Immature natural killer cell (primary cell): ENCODE measurements at regions not wholly inside any gene's neighbourhood (a gene's known extent, or its start where the extent isn't known, plus 50 kb on each side); places are given as distances from the start of the nearest gene placed in this dataset.
"Not testable (repeated sequence)": the region's sequence is repeated elsewhere in the genome, so short reads cannot be mapped to it uniquely, and the experiment has no call there.

Experiments used
- DNase-seq, 3 donors: peaks; one replicate each; pipeline ENCODE4 v3.0.0; 2022; ENCODE audit warnings: mixed read lengths in 1 of 3
- H3K27ac Mint-ChIP-seq, 6 donors: one replicate each; pipeline ENCODE4 v1.8.0; 2020; ENCODE audit warnings: mixed read lengths in 6 of 6, mild to moderate bottlenecking in 5 of 6, inconsistent platforms in 4 of 6, moderate library complexity in 3 of 6
- H3K27me3 Mint-ChIP-seq, 3 donors: one replicate each; pipeline ENCODE4 v1.8.0; 2020 to 2021; ENCODE audit warnings: low read depth in 3 of 3, mild to moderate bottlenecking in 3 of 3, mixed read lengths in 3 of 3, moderate library complexity in 3 of 3, inconsistent platforms in 1 of 3
- H3K36me3 Mint-ChIP-seq, 3 donors: one replicate each; pipeline ENCODE4 v1.8.0; 2020; ENCODE audit warnings: mixed read lengths in 3 of 3, inconsistent platforms in 2 of 3, mild to moderate bottlenecking in 2 of 3
- H3K4me1 Mint-ChIP-seq, 2 donors: one replicate each; pipeline ENCODE4 v1.8.0; 2020; ENCODE audit warnings: inconsistent platforms in 2 of 2, mild to moderate bottlenecking in 2 of 2, mixed read lengths in 2 of 2, moderate library complexity in 1 of 2
- H3K4me3 Mint-ChIP-seq, 5 donors: one replicate each; pipeline ENCODE4 v1.8.0; 2020; ENCODE audit warnings: mild to moderate bottlenecking in 5 of 5, mixed read lengths in 5 of 5, inconsistent platforms in 3 of 5, moderate library complexity in 3 of 5
- H3K9me3 Mint-ChIP-seq, 6 donors: one replicate each; pipeline ENCODE4 v1.8.0; 2020; ENCODE audit warnings: mild to moderate bottlenecking in 6 of 6, mixed read lengths in 6 of 6, inconsistent platforms in 4 of 6, moderate library complexity in 3 of 6

- Mint-ChIP-seq H3K4me1 (no peaks in the 10 kb centered on the region), H3K4me3 (no peak overlapping the region), H3K27ac (no peak overlapping the region), H3K36me3 (peaks cover 0 to 4% (median 0%) of the 10 kb centered on the region in 3 donors), H3K27me3 (peaks cover 1 to 5% (median 2%) of the 10 kb centered on the region in 3 donors), H3K9me3 (peaks cover 0 to 7% (median 5%) of the 10 kb centered on the region in 6 donors)
- no peak for DNase-seq
Observed at GRCh38 chr7:115208710-115209560, 287.0 kb downstream of the MDFIC start.

GRCh38 chr7:115206374-115206773 is 284.5 kb downstream of the MDFIC start:
- not testable (repeated sequence) for DNase-seq, H3K27ac Mint-ChIP-seq, H3K27me3 Mint-ChIP-seq, H3K9me3 Mint-ChIP-seq, H3K4me1 Mint-ChIP-seq, H3K36me3 Mint-ChIP-seq, H3K4me3 Mint-ChIP-seq

GRCh38 chr7:115198143-115198542 is 276.2 kb downstream of the MDFIC start:
- no peaks in the 10 kb centered on the region for H3K4me1 Mint-ChIP-seq
- no peaks in the 10 kb centered on the region for H3K36me3 Mint-ChIP-seq
- peaks cover 0 to 4% (median 1%) of the 10 kb centered on the region in 3 donors for H3K27me3 Mint-ChIP-seq
- DNase-seq = no peak
- no peaks in the 10 kb centered on the region for H3K9me3 Mint-ChIP-seq
- H3K4me3 Mint-ChIP-seq = no peak overlapping the region
- H3K27ac Mint-ChIP-seq = no peak overlapping the region

GRCh38 chr7:115195208-115195607 is 273.3 kb downstream of the MDFIC start:
- no peaks in the 10 kb centered on the region for H3K4me1 Mint-ChIP-seq
- no peaks in the 10 kb centered on the region for H3K9me3 Mint-ChIP-seq
- H3K36me3 Mint-ChIP-seq = no peaks in the 10 kb centered on the region
- no peak for DNase-seq
- no peak overlapping the region for H3K4me3 Mint-ChIP-seq
- no peak overlapping the region for H3K27ac Mint-ChIP-seq
- H3K27me3 Mint-ChIP-seq = no peaks in the 10 kb centered on the region

- H3K36me3 Mint-ChIP-seq = no peaks in the 10 kb centered on the region
- no peak for DNase-seq
- H3K4me1 Mint-ChIP-seq = no peaks in the 10 kb centered on the region
- H3K9me3 Mint-ChIP-seq = peaks cover 0 to 4% (median 0%) of the 10 kb centered on the region in 6 donors
- H3K27ac Mint-ChIP-seq = no peak overlapping the region
- H3K4me3 Mint-ChIP-seq = no peak overlapping the region
- H3K27me3 Mint-ChIP-seq = no peaks in the 10 kb centered on the region
Observed at GRCh38 chr7:115191526-115191925, 269.6 kb downstream of the MDFIC start.

- no peaks in the 10 kb centered on the region for H3K36me3 Mint-ChIP-seq
- H3K4me3 Mint-ChIP-seq = no peak overlapping the region
- H3K4me1 Mint-ChIP-seq = peaks cover 11 to 16% of the 10 kb centered on the region in 2 donors
- peaks cover 0 to 2% (median 0%) of the 10 kb centered on the region in 3 donors for H3K27me3 Mint-ChIP-seq
- H3K27ac Mint-ChIP-seq = no peak overlapping the region
- DNase-seq = no peak
- H3K9me3 Mint-ChIP-seq = peaks cover 0 to 4% (median 0%) of the 10 kb centered on the region in 6 donors
Observed at GRCh38 chr7:115183431-115184057, 261.6 kb downstream of the MDFIC start.

- Mint-ChIP-seq H3K27ac (no peak overlapping the region), H3K27me3 (peaks cover 0 to 4% (median 2%) of the 10 kb centered on the region in 3 donors), H3K4me1 (peaks cover 7 to 9% of the 10 kb centered on the region in 2 donors), H3K9me3 (no peaks in the 10 kb centered on the region), H3K36me3 (no peaks in the 10 kb centered on the region), H3K4me3 (no peak overlapping the region)
- DNase-seq = no peak
Observed at GRCh38 chr7:115178835-115179234, 256.9 kb downstream of the MDFIC start.

- peaks cover 0 to 1% (median 0%) of the 10 kb centered on the region in 6 donors for H3K9me3 Mint-ChIP-seq
- H3K4me3 Mint-ChIP-seq = no peak overlapping the region
- no peaks in the 10 kb centered on the region for H3K36me3 Mint-ChIP-seq
Observed at GRCh38 chr7:115177823-115178222, 255.9 kb downstream of the MDFIC start.

GRCh38 chr7:115177103-115177502 is 255.2 kb downstream of the MDFIC start:
- H3K4me3 Mint-ChIP-seq = no peak overlapping the region
- peaks cover 0 to 8% (median 6%) of the 10 kb centered on the region in 3 donors for H3K27me3 Mint-ChIP-seq
- no peak overlapping the region for H3K27ac Mint-ChIP-seq
- H3K9me3 Mint-ChIP-seq = peaks cover 0 to 2% (median 0%) of the 10 kb centered on the region in 6 donors
- no peak for DNase-seq
- H3K36me3 Mint-ChIP-seq = no peaks in the 10 kb centered on the region
- no peaks in the 10 kb centered on the region for H3K4me1 Mint-ChIP-seq

More at GRCh38 chr7:115177823-115178222, 255.9 kb downstream of the MDFIC start:
- no peak overlapping the region for H3K27ac Mint-ChIP-seq
- H3K4me1 Mint-ChIP-seq = no peaks in the 10 kb centered on the region
- H3K27me3 Mint-ChIP-seq = peaks cover 0 to 6% (median 6%) of the 10 kb centered on the region in 3 donors
- DNase-seq = no peak

GRCh38 chr7:115172397-115172796 is 250.5 kb downstream of the MDFIC start:
- not testable (repeated sequence) for H3K9me3 Mint-ChIP-seq, H3K27me3 Mint-ChIP-seq, H3K36me3 Mint-ChIP-seq, H3K4me3 Mint-ChIP-seq, H3K4me1 Mint-ChIP-seq, DNase-seq, H3K27ac Mint-ChIP-seq

GRCh38 chr7:115153769-115154477 is 232.0 kb downstream of the MDFIC start:
- DNase-seq = no peak
- Mint-ChIP-seq H3K9me3 (peaks cover 0 to 5% (median 0%) of the 10 kb centered on the region in 6 donors), H3K4me3 (no peak overlapping the region), H3K27me3 (no peaks in the 10 kb centered on the region), H3K36me3 (no peaks in the 10 kb centered on the region), H3K27ac (no peak overlapping the region), H3K4me1 (no peaks in the 10 kb centered on the region)

GRCh38 chr7:115153176-115153575 is 231.3 kb downstream of the MDFIC start:
- H3K36me3 Mint-ChIP-seq = no peaks in the 10 kb centered on the region
- no peaks in the 10 kb centered on the region for H3K4me1 Mint-ChIP-seq
- H3K27me3 Mint-ChIP-seq = no peaks in the 10 kb centered on the region
- no peak overlapping the region for H3K27ac Mint-ChIP-seq
- peaks cover 0 to 5% (median 0%) of the 10 kb centered on the region in 6 donors for H3K9me3 Mint-ChIP-seq
- DNase-seq = no peak
- no peak overlapping the region for H3K4me3 Mint-ChIP-seq

- no peaks in the 10 kb centered on the region for H3K36me3 Mint-ChIP-seq
- no peak for DNase-seq
- no peaks in the 10 kb centered on the region for H3K27me3 Mint-ChIP-seq
- no peaks in the 10 kb centered on the region for H3K9me3 Mint-ChIP-seq
- no peak overlapping the region for H3K4me3 Mint-ChIP-seq
- no peak overlapping the region for H3K27ac Mint-ChIP-seq
- H3K4me1 Mint-ChIP-seq = no peaks in the 10 kb centered on the region
Observed at GRCh38 chr7:115146148-115146547, 224.3 kb downstream of the MDFIC start.

- no peak for DNase-seq
- Mint-ChIP-seq H3K4me3 (no peak overlapping the region), H3K36me3 (no peaks in the 10 kb centered on the region), H3K4me1 (no peaks in the 10 kb centered on the region), H3K9me3 (no peaks in the 10 kb centered on the region), H3K27me3 (peaks cover 0 to 1% (median 0%) of the 10 kb centered on the region in 3 donors), H3K27ac (no peak overlapping the region)
Observed at GRCh38 chr7:115145512-115145911, 223.6 kb downstream of the MDFIC start.
